SH-SY5Y (cell line): ENCODE measurements at regions not wholly inside any gene's neighbourhood (a gene's known extent, or its start where the extent isn't known, plus 50 kb on each side); places are given as distances from the start of the nearest gene placed in this dataset.

Experiments
- GATA2 ChIP-seq: IDR thresholded peaks from 2 replicates; pipeline ENCODE4 v1.6.1; 2011; ENCODE audit warnings: mild to moderate bottlenecking, low read depth, low read length
- GATA3 ChIP-seq: IDR thresholded peaks from 2 replicates; pipeline ENCODE4 v1.6.1; 2011; ENCODE audit warnings: low read depth, mild to moderate bottlenecking, low read length, moderate library complexity

GRCh38 chr13:72255908-72256307 is 388.9 kb upstream of the DACH1 start:
- TF ChIP-seq GATA3 (no peak), GATA2 (no peak)

- TF ChIP-seq GATA2 = no peak
Measured at GRCh38 chr13:72253754-72254153, 386.8 kb upstream of the DACH1 start.

GRCh38 chr13:72246396-72246795 is 379.4 kb upstream of the DACH1 start:
- TF ChIP-seq GATA2 (no peak), GATA3 (no peak)

GRCh38 chr13:72244788-72245187 is 377.8 kb upstream of the DACH1 start:
- TF ChIP-seq GATA2 (no peak), GATA3 (no peak)

GRCh38 chr13:72230131-72230530 is 363.1 kb upstream of the DACH1 start:
- no peak for TF ChIP-seq GATA2
- no peak for TF ChIP-seq GATA3

GRCh38 chr13:72229067-72229466 is 362.1 kb upstream of the DACH1 start:
- TF ChIP-seq GATA3 = no peak
- TF ChIP-seq GATA2 = 0 out of 2 replicates have a peak, but pooled peaks have one; percentile 10

GRCh38 chr13:72221276-72221962 is 354.4 kb upstream of the DACH1 start:
- no peak for TF ChIP-seq GATA3
- no peak for TF ChIP-seq GATA2

- TF ChIP-seq GATA2 (no peak), GATA3 (no peak)
Measured at GRCh38 chr13:72218966-72219365, 352.0 kb upstream of the DACH1 start.

- TF ChIP-seq GATA3 = peak; percentile 40; the same call in 1 of the 2 replicates
- TF ChIP-seq GATA2 = peak; percentile 58
Measured at GRCh38 chr13:72217142-72217541, 350.1 kb upstream of the DACH1 start.

GRCh38 chr13:72208112-72208645 is 341.2 kb upstream of the DACH1 start:
- no peak for TF ChIP-seq GATA2
- peak; percentile 27; the same call in 1 of the 2 replicates for TF ChIP-seq GATA3

GRCh38 chr13:72205773-72206172 is 338.8 kb upstream of the DACH1 start:
- TF ChIP-seq GATA2 = no peak
- no peak for TF ChIP-seq GATA3

GRCh38 chr13:72204291-72204690 is 337.3 kb upstream of the DACH1 start:
- TF ChIP-seq GATA3 = no peak
- no peak for TF ChIP-seq GATA2

GRCh38 chr13:72201726-72202125 is 334.7 kb upstream of the DACH1 start:
- TF ChIP-seq GATA2 (no peak), GATA3 (no peak)

GRCh38 chr13:72199640-72200039 is 332.6 kb upstream of the DACH1 start:
- TF ChIP-seq GATA2 = no peak
- no peak for TF ChIP-seq GATA3

GRCh38 chr13:72198967-72199560 is 332.1 kb upstream of the DACH1 start:
- TF ChIP-seq GATA3 (no peak), GATA2 (no peak)

- TF ChIP-seq GATA3 = no peak
- no peak for TF ChIP-seq GATA2
Measured at GRCh38 chr13:72198042-72198441, 331.0 kb upstream of the DACH1 start.
